ENCODE measurements at regions not wholly inside any gene's neighbourhood (a gene's known extent, or its start where the extent isn't known, plus 50 kb on each side); places are given as distances from the start of the nearest gene placed in this dataset.

GRCh38 chr5:117010574-117010973 is 436.0 kb upstream of the SEMA6A start:
- peaks cover 29% of the 10 kb centered on the region for H3K9me3 ChIP-seq (replicated peaks)
- no peak overlapping the region for H3K27ac ChIP-seq (replicated peaks)
- no peaks in the 10 kb centered on the region for H3K4me1 ChIP-seq
- H3K4me3 ChIP-seq = no peak overlapping the region
- intact Hi-C loops (cut with micrococcal nuclease) = no loop called here
- no peaks in the 10 kb centered on the region for H3K27me3 ChIP-seq (ENCODE audit: low read depth)
- no peak for DNase-seq
- TF ChIP-seq CTCF (IDR thresholded peaks at IDR 0.05; ENCODE audit: borderline replicate concordance) = no peak
- no peaks in the 10 kb centered on the region for H3K36me3 ChIP-seq

- H3K27ac ChIP-seq (replicated peaks) = no peak overlapping the region
- DNase-seq = no peak
These were observed 423.4 kb upstream of the SEMA6A start for GRCh38 chr5:116998024-116998423.

GRCh38 chr5:116992681-116993080 is 418.1 kb upstream of the SEMA6A start:
- Histone ChIP-seq H3K36me3 (no peaks in the 10 kb centered on the region), H3K4me1 (peaks cover 6% of the 10 kb centered on the region), H3K27ac (replicated peaks) (no peak overlapping the region), H3K4me3 (no peak overlapping the region), H3K9me3 (replicated peaks) (no peaks in the 10 kb centered on the region), H3K27me3 (ENCODE audit: low read depth) (no peaks in the 10 kb centered on the region)
- no peak for DNase-seq
- TF ChIP-seq CTCF (IDR thresholded peaks at IDR 0.05; ENCODE audit: borderline replicate concordance) = no peak
- intact Hi-C loops (cut with micrococcal nuclease) = no loop called here

More at GRCh38 chr5:116998024-116998423, 423.4 kb upstream of the SEMA6A start:
- no peak for TF ChIP-seq CTCF (IDR thresholded peaks at IDR 0.05; ENCODE audit: borderline replicate concordance)
- Histone ChIP-seq H3K9me3 (replicated peaks) (no peaks in the 10 kb centered on the region), H3K36me3 (no peaks in the 10 kb centered on the region), H3K4me1 (no peaks in the 10 kb centered on the region), H3K27me3 (ENCODE audit: low read depth) (no peaks in the 10 kb centered on the region), H3K4me3 (no peak overlapping the region)
- intact Hi-C loops (cut with micrococcal nuclease) = no loop called here

- TF ChIP-seq CTCF (IDR thresholded peaks at IDR 0.05; ENCODE audit: borderline replicate concordance) = no peak
- intact Hi-C loops (cut with micrococcal nuclease) = no loop called here
- no peak for DNase-seq
- H3K4me1 ChIP-seq = peaks cover 6% of the 10 kb centered on the region
- H3K36me3 ChIP-seq = no peaks in the 10 kb centered on the region
- peaks cover 3% of the 10 kb centered on the region for H3K9me3 ChIP-seq (replicated peaks)
- H3K4me3 ChIP-seq = no peak overlapping the region
- no peak overlapping the region for H3K27ac ChIP-seq (replicated peaks)
- H3K27me3 ChIP-seq (ENCODE audit: low read depth) = no peaks in the 10 kb centered on the region
These were observed 415.4 kb upstream of the SEMA6A start for GRCh38 chr5:116989995-116990394.

DNA sequence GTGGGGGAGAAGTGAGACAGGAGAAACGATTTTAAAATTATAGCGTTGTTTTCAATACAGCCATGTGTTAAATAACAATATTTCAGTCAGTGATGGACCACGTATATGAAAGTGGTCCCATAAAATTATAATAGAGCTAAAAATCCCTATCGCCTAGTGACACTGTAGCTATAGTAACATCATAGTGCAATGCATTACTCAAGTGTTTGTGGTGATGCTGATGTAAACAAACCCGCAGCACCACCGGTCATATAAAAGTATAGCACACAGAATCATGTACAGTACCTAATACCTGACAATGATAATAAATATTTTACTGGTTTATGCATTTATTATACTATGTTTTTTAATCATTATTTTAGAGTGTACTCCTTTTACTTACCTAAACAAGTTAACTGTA is 407.4 kb upstream of the SEMA6A start:
- TF ChIP-seq CTCF (IDR thresholded peaks at IDR 0.05; ENCODE audit: borderline replicate concordance) = no peak
- no peaks in the 10 kb centered on the region for H3K36me3 ChIP-seq
- no peaks in the 10 kb centered on the region for H3K27me3 ChIP-seq (ENCODE audit: low read depth)
- peaks cover 3% of the 10 kb centered on the region for H3K9me3 ChIP-seq (replicated peaks)
- H3K27ac ChIP-seq (replicated peaks) = no peak overlapping the region
- DNase-seq = no peak
- no peak overlapping the region for H3K4me3 ChIP-seq
- no peaks in the 10 kb centered on the region for H3K4me1 ChIP-seq
- intact Hi-C loops (cut with micrococcal nuclease) = no loop called here

DNA sequence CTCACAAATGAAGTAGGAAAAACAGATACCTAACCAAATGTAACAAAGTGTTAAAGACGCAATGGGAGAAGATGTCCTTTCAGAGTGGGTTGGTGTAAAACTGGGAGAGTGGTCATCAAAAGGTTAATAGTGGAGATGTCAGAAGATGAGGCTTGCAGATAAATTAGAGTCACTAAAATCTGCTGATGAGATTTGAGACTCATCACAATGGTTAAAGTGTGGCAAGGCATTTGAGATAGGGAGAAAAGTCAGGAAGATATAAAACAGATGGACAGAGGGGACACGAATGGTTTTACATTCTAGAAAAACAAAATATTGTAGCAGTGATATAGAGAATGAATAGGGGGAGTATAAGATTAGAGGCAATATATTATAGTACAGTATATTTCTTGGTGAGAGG is 406.0 kb upstream of the SEMA6A start:
- H3K9me3 ChIP-seq (replicated peaks) = peaks cover under 1% of the 10 kb centered on the region
- TF ChIP-seq CTCF (IDR thresholded peaks at IDR 0.05; ENCODE audit: borderline replicate concordance) = no peak
- no peak for DNase-seq
- H3K27me3 ChIP-seq (ENCODE audit: low read depth) = no peaks in the 10 kb centered on the region
- H3K36me3 ChIP-seq = no peaks in the 10 kb centered on the region
- no peak overlapping the region for H3K4me3 ChIP-seq
- intact Hi-C loops (cut with micrococcal nuclease) = no loop called here
- no peaks in the 10 kb centered on the region for H3K4me1 ChIP-seq
- no peak overlapping the region for H3K27ac ChIP-seq (replicated peaks)

Data from left ventricle myocardium inferior (tissue), 1 donor.